22Rv1 (cell line): ENCODE measurements at regions not wholly inside any gene's neighbourhood (a gene's known extent, or its start where the extent isn't known, plus 50 kb on each side); places are given as distances from the start of the nearest gene placed in this dataset.

Experiments
- H3K27ac ChIP-seq: fragments of 450-650 bp; 2 replicates; pipeline ENCODE4 v1.5.1; 2017
- CTCF ChIP-seq: fragments of 450-650 bp; IDR thresholded peaks from 2 replicates; pipeline ENCODE4 v1.5.1; 2017; ENCODE audit warnings: mild to moderate bottlenecking
- ZFX ChIP-seq: fragments of 450-650 bp; IDR thresholded peaks from 2 replicates; pipeline ENCODE4 v1.6.1; 2017; ENCODE audit warnings: antibody characterized with exemption, borderline replicate concordance

- TF ChIP-seq CTCF (no peak), ZFX (no peak)
- H3K27ac ChIP-seq: no peak overlapping the region
These were observed 250.4 kb downstream of the NSG2 start for GRCh38 chr5:174295702-174296436.

GRCh38 chr5:174300118-174300940, 254.8 kb downstream of the NSG2 start:
- TF ChIP-seq ZFX (no peak), CTCF (no peak)
- H3K27ac ChIP-seq: no peak overlapping the region

- H3K27ac ChIP-seq: no peak overlapping the region
These were observed 255.6 kb downstream of the NSG2 start for GRCh38 chr5:174300941-174301761.

GRCh38 chr5:174301848-174302625, 256.5 kb downstream of the NSG2 start:
- TF ChIP-seq ZFX: no peak
- no peak for TF ChIP-seq CTCF

More at GRCh38 chr5:174300941-174301761, 255.6 kb downstream of the NSG2 start:
- no peak for TF ChIP-seq ZFX
- TF ChIP-seq CTCF: no peak

GRCh38 chr5:174303035-174303434, 257.5 kb downstream of the NSG2 start:
- no peak for TF ChIP-seq ZFX
- no peak for TF ChIP-seq CTCF
- no peak overlapping the region for H3K27ac ChIP-seq

More at GRCh38 chr5:174301848-174302625, 256.5 kb downstream of the NSG2 start:
- H3K27ac ChIP-seq: no peak overlapping the region

- no peak overlapping the region for H3K27ac ChIP-seq
- TF ChIP-seq ZFX: no peak
- TF ChIP-seq CTCF: no peak
These were observed 258.0 kb downstream of the NSG2 start for GRCh38 chr5:174303437-174304045.
